HG03354 (cell line): ENCODE measurements at regions not wholly inside any gene's neighbourhood (a gene's known extent, or its start where the extent isn't known, plus 50 kb on each side); places are given as distances from the start of the nearest gene placed in this dataset.

ENCODE experiments used
- ATAC-seq: cut with Tn5 transposase; IDR thresholded peaks from one replicate; pipeline ENCODE4 v1.9.1; 2021; ENCODE audit warnings: mild to moderate bottlenecking; ENCODE audit not compliant: unreplicated experiment, poor library complexity, severe bottlenecking

- ATAC-seq, result no peak
Measured at GRCh38 chr12:65540140-65540539, 261.7 kb downstream of the MSRB3 start.

- no peak for ATAC-seq
Measured at GRCh38 chr12:65546528-65546927, 268.0 kb downstream of the MSRB3 start.

GRCh38 chr12:65556676-65557437 is 267.4 kb upstream of the HMGA2 start:
- peak; percentile 100 for ATAC-seq

- ATAC-seq, result no peak
Measured at GRCh38 chr12:65557438-65558181, 266.7 kb upstream of the HMGA2 start.

GRCh38 chr12:65560286-65560685 is 264.0 kb upstream of the HMGA2 start:
- no peak for ATAC-seq

GRCh38 chr12:65561798-65562382 is 262.4 kb upstream of the HMGA2 start:
- ATAC-seq, result no peak

- no peak for ATAC-seq
Measured at GRCh38 chr12:65565601-65566560, 258.4 kb upstream of the HMGA2 start.

- no peak for ATAC-seq
Measured at GRCh38 chr12:65566751-65567150, 257.5 kb upstream of the HMGA2 start.

- no peak for ATAC-seq
Measured at GRCh38 chr12:65567820-65568219, 256.5 kb upstream of the HMGA2 start.

GRCh38 chr12:65568517-65568916 is 255.8 kb upstream of the HMGA2 start:
- no peak for ATAC-seq

- ATAC-seq, result no peak
Measured at GRCh38 chr12:65570451-65571130, 253.7 kb upstream of the HMGA2 start.

GRCh38 chr12:65574867-65575266 is 249.4 kb upstream of the HMGA2 start:
- no peak for ATAC-seq

- no peak for ATAC-seq
Measured at GRCh38 chr12:65584016-65584415, 240.3 kb upstream of the HMGA2 start.

- no peak for ATAC-seq
Measured at GRCh38 chr12:65585648-65586602, 238.4 kb upstream of the HMGA2 start.

- ATAC-seq, result no peak
Measured at GRCh38 chr12:65586796-65587195, 237.5 kb upstream of the HMGA2 start.

- ATAC-seq, result no peak
Measured at GRCh38 chr12:65590318-65590717, 234.0 kb upstream of the HMGA2 start.

GRCh38 chr12:65592416-65592815 is 231.9 kb upstream of the HMGA2 start:
- no peak for ATAC-seq

GRCh38 chr12:65593239-65593701 is 231.0 kb upstream of the HMGA2 start:
- ATAC-seq, result no peak
